RWPE1 (cell line): ENCODE measurements at regions not wholly inside any gene's neighbourhood (a gene's known extent, or its start where the extent isn't known, plus 50 kb on each side); places are given as distances from the start of the nearest gene placed in this dataset.
"Not testable (repeated sequence)": the region's sequence is repeated elsewhere in the genome, so short reads cannot be mapped to it uniquely, and the experiment has no call there.

Experiments used
- CTCF ChIA-PET: fragments of 350-600 bp; sonication (Branson Sonifier 250); formaldehyde crosslinking; extraction: SDS; loops from one replicate; lab custom pipeline; 2021; lab: Yijun Ruan, JAX
- POLR2A ChIA-PET: fragments of 400-600 bp; formaldehyde crosslinking; extraction: SDS; loops from one replicate; lab custom pipeline; 2020; ENCODE audit warnings: antibody characterized with exemption; ENCODE audit not compliant: low non-redundant PET; lab: Yijun Ruan, JAX
- DNase-seq: peaks from one replicate; pipeline ENCODE4 v3.0.0; 2012; ENCODE audit warnings: low spot score
- H3K27ac ChIP-seq: fragments of 450-650 bp; 2 replicates; pipeline ENCODE4 v1.5.1; 2017
- TF ChIP-seq, protein P1 (sequence below): fragments of 450-650 bp; conservative IDR thresholded peaks from 2 replicates; pipeline ENCODE4 v1.5.1; 2017; ENCODE audit warnings: low read depth, mild to moderate bottlenecking

DNA sequence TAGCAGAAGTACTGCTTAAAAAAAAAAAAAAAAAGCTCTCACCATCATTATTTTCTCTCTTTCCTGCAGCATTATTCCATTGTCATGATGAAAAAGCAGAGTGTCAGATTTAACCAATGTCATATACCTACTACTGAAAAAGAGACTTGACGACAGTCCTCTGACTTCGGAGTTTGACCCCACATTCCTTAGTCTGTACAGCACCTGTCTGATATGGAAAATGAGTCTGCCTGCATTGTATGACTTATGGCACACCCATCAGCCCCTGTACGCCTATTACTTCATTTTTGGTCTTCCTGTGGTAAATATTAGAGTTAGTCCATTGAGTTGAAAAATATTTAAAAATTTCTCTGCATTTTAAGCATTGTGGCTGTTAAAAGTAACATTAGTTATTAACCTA lies 54.5 kb upstream of the NOX4 start:
- TF ChIP-seq, protein P1, sequence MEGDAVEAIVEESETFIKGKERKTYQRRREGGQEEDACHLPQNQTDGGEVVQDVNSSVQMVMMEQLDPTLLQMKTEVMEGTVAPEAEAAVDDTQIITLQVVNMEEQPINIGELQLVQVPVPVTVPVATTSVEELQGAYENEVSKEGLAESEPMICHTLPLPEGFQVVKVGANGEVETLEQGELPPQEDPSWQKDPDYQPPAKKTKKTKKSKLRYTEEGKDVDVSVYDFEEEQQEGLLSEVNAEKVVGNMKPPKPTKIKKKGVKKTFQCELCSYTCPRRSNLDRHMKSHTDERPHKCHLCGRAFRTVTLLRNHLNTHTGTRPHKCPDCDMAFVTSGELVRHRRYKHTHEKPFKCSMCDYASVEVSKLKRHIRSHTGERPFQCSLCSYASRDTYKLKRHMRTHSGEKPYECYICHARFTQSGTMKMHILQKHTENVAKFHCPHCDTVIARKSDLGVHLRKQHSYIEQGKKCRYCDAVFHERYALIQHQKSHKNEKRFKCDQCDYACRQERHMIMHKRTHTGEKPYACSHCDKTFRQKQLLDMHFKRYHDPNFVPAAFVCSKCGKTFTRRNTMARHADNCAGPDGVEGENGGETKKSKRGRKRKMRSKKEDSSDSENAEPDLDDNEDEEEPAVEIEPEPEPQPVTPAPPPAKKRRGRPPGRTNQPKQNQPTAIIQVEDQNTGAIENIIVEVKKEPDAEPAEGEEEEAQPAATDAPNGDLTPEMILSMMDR = no peak
- no peak for DNase-seq
- no peak overlapping the region for H3K27ac ChIP-seq
- CTCF ChIA-PET = no interaction called here
- POLR2A ChIA-PET = no interaction called here

DNA sequence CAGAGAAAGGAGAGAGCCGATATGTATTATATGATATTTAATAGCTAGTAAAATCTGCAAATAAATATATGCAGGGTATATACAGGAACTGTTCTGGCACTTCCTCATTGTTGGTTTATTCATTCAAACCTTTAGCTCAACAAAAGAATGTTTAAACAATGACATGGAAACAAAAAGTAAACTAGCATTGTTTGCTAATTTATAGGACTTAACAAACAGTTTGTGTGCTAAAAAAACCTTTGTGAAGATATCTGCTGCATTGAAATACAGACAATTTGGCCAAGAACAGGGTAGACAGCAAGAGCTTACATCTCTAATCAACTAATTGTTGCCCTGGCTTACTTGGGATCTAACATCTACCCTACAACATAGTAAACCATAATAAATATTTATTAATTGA lies 64.6 kb upstream of the NOX4 start:
- POLR2A ChIA-PET, H3K27ac ChIP-seq, CTCF ChIA-PET, DNase-seq: not testable (repeated sequence)

DNA sequence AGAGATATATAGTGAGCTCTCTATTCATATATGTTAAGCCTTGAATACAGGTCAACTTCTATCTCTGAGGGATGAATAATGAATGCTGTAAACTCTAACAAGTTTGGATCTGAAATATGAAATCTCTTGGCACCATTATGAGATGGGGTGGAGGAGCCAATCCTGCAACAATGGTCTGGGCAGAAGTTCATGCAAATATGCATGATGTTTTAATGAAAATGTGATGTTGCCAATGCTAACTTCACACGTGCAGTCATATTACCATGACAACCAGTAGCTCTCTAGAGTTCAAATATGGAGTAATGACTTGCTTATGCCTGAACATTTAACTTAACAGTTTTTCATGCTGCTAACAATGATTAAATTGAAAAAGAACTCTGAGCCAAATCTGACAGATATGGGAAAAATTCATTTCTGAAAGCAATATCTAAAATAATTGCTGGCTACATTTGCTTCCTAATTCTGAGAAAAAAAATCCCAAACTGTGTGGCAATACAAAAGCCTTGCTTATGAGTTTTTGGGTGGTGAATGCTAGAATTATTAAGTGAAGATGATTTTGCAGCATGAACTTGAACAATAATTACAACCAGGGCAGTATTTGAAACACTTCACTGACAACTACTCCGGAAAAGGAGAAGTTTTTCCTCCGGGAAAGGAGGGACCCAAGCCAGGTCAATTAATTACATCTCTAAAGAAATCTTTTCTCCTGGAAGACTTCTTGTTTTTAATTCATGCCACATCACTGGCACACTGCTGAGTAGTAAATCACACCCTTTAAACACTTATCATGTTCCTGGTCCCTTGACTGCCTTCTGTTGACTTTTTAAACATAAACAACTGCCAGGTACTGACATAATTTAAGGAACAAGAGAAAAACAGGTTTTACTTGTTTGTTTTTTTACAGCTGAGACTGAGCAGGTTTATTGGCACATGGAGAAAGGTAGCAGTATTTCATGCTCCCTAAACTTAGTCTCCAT lies 65.8 kb upstream of the NOX4 start:
- DNase-seq, H3K27ac ChIP-seq, POLR2A ChIA-PET: not testable (repeated sequence)
- CTCF ChIA-PET = interaction anchor here (0.5 to 0.6 kb wide), 2 partner anchors 49 to 78 kb away, joined by 3 to 4 read pairs; no protein-coding TSS in a partner anchor

DNA sequence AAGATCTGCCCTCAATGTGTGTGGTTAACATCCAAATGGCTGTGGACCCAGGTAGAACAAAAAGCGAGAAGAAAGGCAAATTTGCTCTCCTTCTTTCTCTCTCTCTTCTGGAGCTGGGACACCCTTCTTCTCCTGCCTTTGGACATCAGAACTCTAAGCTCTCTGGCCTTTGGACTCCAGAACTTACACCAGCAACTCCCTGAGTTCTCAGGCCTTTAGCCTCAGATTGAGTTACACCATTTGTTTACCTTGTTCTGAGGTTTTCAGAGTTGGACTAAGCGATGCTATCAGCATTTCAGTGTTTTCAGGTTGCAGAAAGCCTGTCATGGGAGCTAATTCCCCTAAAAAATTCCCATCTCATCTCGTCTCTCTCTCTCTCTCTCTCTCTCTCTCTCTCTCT lies 69.4 kb upstream of the NOX4 start:
- POLR2A ChIA-PET, H3K27ac ChIP-seq, CTCF ChIA-PET, DNase-seq: not testable (repeated sequence)

DNA sequence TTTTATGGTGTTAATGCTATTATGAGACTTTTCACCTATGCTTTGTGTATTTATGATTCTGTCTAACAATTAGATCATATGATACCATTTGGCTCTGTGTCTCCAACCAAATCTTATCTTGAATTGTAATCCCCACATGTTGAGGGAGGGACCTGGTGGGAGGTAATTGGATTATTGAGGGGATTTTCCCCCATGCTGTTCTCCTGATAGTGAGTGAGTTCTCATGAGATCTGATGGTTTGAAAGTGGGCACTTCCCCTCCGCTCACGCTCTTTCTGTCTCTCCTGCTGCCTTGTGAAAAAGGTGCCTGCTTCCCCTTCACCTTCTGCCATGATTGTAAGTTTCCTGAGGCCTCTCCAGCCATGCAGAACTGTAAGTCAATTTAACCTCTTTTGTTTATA lies 71.6 kb upstream of the NOX4 start:
- DNase-seq, H3K27ac ChIP-seq, POLR2A ChIA-PET, CTCF ChIA-PET: not testable (repeated sequence)

DNA sequence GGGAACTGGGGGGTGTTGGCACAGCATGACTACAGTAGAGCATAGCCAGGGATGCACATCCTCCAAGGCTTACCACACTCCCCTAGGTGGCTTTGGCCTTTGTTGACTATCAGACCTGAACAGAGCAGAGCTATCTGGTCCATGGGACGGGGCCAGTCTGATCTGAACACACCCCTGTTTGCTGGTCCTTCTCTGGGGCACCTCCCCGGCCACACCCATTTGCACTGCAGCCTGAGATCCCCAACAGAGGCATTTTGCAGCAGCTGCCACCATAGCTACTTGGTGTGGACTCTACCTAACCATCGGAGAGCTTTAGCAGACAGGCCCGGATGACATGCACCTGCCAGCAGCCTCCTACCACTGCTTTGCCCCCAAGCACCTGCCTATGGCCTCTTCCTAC lies 75.8 kb upstream of the NOX4 start:
- ChIA-PET CTCF (no interaction called here), POLR2A (no interaction called here)
- no peak for DNase-seq
- H3K27ac ChIP-seq = no peak overlapping the region
- TF ChIP-seq, protein P1 = no peak

DNA sequence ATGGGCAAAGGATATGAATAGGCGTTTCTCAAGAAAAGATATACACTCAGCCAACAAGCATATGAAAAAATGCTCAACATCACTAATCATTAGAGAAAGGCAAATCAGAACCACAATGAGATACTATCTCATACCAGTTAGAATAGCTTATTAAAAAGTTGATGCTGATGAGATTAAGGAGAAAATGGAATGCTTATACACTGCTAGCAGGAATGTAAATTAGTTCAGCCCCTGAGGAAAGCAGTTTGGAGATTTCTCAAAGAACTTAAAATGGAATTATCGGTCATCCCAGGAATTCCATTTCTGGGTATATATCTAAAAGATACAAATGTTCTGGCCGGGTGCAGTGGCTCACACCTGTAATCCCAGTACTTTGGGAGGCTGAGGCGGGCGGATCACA lies 78.2 kb upstream of the NOX4 start:
- H3K27ac ChIP-seq, POLR2A ChIA-PET, DNase-seq, CTCF ChIA-PET: not testable (repeated sequence)

DNA sequence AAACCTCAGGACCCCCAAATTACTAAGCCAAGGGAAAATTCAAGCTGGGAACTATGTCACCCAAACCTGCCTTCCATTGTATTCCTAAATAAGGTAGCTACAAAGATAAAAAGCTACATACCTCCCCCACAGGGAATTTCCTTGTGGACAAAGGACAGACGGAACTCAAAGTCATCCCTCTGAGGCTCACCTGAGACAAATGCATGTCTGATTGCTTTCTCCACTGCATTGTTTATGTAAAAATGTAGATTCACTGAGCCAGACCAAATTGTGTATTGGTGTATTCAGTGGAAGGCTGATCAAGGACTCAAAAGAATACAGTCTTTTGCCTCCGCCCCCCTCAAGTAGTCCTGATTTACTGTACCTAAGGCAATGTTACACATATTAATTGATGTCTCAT lies 80.5 kb upstream of the NOX4 start:
- POLR2A ChIA-PET, H3K27ac ChIP-seq, DNase-seq, CTCF ChIA-PET: not testable (repeated sequence)

DNA sequence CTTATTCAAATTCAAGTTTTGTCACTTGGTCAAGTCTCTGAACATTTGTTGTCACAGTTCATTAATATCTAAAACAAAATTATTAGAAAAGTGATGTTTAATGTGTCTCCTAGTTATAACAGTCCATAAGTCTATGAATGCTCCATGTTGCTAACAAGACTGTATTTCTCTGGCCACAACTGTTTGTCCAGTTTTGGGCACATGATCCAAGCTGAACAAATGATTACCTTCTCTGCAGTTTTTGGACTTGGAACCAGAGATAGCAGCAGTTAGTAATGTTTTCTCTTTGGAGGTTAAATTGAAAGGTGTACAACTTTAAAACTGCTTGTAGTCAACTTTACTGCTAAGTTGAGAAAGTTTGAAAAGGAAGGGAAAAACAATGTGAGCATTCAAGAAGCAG lies 84.7 kb upstream of the NOX4 start:
- DNase-seq, POLR2A ChIA-PET, H3K27ac ChIP-seq: not testable (repeated sequence)
- CTCF ChIA-PET = interaction anchor here (0.6 kb wide), 1 partner anchor 1415 kb away, joined by 3 read pairs; no protein-coding TSS in a partner anchor

DNA sequence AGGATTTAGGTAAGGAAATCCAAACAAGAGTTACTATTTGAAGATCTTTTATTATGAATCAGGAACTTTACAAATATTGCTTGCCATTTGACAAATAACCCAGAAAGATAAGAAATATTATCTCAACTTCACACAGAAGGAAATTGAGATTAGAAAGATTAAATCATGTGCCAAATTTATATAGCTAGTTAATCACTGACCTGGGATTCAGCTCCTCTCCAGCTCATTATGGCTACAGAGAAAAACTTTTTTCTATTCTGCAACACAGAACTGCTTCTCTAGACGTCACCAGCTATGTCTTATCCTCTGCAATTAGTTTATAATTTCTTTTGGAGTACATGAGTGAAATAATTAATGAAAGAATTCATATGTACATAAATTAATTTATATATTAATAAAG lies 86.3 kb upstream of the NOX4 start:
- H3K27ac ChIP-seq, CTCF ChIA-PET, POLR2A ChIA-PET, DNase-seq: not testable (repeated sequence)

DNA sequence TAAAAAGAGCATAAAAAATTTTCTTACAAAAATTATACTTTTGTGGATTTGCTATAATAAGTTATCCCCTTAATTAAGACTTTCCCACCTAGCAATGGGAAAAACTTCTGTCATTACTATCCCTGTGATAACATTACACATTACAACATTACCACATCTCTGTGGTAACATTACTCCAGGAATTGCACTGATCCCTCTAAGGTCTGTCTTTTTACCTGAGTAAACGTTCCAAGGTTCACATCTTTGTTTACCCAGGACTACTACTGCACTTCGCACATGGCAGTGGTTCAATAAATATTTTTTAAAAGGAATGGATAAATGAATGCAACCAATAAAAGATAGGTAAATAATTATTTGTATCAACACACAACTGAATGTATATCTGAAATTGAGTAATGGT lies 92.4 kb upstream of the NOX4 start:
- no peak for DNase-seq
- ChIA-PET POLR2A (no interaction called here), CTCF (no interaction called here)
- TF ChIP-seq, protein P1 = no peak
- no peak overlapping the region for H3K27ac ChIP-seq

DNA sequence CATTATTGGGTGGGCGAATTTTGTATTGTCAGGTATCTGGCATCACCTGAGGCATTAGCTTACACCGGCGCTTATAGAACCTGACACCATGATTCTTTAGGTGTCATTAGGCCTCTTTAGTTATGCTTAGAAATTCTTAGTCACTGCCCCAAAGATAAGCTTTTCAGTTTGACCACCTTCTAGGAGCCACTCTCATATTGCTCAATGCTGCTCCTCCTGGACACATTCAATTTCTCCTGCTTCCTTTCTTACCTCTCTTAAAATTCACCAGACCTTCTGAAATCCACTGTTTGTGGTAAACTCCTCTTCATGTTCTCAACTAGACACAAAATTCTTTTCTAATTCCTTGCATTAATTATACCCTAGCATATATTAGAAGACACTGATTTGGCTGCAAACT lies 93.9 kb upstream of the NOX4 start:
- CTCF ChIA-PET, H3K27ac ChIP-seq, POLR2A ChIA-PET, DNase-seq: not testable (repeated sequence)

DNA sequence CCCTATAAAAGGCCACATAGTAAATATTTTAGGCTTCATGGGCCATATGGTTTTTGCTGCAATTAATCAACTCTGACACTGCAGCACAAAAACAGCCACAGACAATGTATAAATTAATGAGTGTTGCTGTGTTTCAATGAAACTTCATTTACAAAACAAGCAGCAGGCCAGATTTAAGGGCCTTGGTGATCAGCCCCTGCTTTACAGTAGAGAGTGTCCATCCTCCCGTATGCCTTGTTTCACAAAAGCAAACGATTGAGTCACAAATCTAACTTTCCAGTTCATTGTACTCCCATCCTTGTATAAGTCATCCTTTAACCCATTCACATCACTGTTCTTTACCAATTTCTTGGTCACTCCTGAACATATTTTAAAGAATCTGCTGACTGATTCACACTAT lies 94.3 kb upstream of the NOX4 start:
- DNase-seq, CTCF ChIA-PET, POLR2A ChIA-PET, H3K27ac ChIP-seq: not testable (repeated sequence)

DNA sequence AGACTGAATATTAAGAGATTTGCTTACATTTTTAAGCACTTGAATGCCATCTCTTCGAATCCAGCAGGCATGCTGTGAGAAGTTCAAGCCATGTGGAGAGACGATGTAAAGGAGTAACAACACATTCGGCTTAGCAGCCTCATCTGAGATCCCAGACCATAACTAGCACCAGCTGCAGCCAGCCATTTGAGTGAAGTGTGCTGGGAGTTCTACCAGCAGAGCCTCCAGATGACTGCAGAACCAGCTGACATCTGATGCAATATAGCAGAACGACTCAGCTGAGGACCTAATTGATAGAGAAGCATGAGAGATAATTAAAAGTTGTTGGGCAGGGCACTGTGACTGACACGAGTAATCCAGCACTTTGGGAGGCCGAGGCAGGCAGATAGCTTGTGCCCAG lies 98.2 kb upstream of the NOX4 start:
- CTCF ChIA-PET, DNase-seq, POLR2A ChIA-PET, H3K27ac ChIP-seq: not testable (repeated sequence)
